ENCODE measurements at regions not wholly inside any gene's neighbourhood (a gene's known extent, or its start where the extent isn't known, plus 50 kb on each side); places are given as distances from the start of the nearest gene placed in this dataset.

DNA sequence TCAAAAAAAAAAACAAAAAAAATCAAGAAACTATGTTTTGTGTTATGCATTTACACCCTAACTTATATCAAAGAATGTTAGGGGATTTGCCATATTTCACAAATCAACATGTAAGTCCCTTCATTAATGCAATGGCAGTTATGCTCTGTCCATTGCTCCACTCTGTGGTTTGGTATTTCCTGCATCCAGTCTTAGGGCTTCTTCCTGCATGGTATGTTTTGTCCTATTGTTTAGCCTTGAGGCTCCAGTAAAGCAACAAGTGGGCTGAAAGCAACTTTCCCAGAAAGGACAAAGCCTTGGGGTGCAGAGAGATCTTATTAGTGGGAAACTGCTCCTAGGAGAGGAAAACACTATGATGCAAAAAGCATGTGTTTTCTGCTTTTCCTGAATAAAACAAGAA is 474.1 kb downstream of the IRS1 start:
- no peak overlapping the region for H2BK20ac ChIP-seq (ENCODE audit: low read depth, low read length, poor library complexity, severe bottlenecking)
- H3K27me3 ChIP-seq (ENCODE audit: insufficient read depth, low read length): no peaks in the 10 kb centered on the region
- H2BK12ac ChIP-seq (ENCODE audit: insufficient read length, low read depth, low read length): no peak overlapping the region
- H3K27ac ChIP-seq (ENCODE audit: insufficient read length, low read depth, low read length): no peak overlapping the region
- H4K5ac ChIP-seq (ENCODE audit: insufficient read length, low read depth, low read length): no peak overlapping the region
- no peak overlapping the region for H3K27ac Mint-ChIP-seq
- H2AK5ac ChIP-seq (ENCODE audit: insufficient read length, low read length): no peak overlapping the region
- H3K9me3 ChIP-seq (ENCODE audit: control insufficient read depth, low read depth, low read length): no peaks in the 10 kb centered on the region
- H2BK5ac ChIP-seq (ENCODE audit: insufficient read length, low read length): no peak overlapping the region
- H4K20me1 ChIP-seq (ENCODE audit: control insufficient read depth, insufficient read depth, insufficient read length): no peaks in the 10 kb centered on the region
- H3K27me3 Mint-ChIP-seq (ENCODE audit: low read depth): no peaks in the 10 kb centered on the region
- TF ChIP-seq, protein P1, sequence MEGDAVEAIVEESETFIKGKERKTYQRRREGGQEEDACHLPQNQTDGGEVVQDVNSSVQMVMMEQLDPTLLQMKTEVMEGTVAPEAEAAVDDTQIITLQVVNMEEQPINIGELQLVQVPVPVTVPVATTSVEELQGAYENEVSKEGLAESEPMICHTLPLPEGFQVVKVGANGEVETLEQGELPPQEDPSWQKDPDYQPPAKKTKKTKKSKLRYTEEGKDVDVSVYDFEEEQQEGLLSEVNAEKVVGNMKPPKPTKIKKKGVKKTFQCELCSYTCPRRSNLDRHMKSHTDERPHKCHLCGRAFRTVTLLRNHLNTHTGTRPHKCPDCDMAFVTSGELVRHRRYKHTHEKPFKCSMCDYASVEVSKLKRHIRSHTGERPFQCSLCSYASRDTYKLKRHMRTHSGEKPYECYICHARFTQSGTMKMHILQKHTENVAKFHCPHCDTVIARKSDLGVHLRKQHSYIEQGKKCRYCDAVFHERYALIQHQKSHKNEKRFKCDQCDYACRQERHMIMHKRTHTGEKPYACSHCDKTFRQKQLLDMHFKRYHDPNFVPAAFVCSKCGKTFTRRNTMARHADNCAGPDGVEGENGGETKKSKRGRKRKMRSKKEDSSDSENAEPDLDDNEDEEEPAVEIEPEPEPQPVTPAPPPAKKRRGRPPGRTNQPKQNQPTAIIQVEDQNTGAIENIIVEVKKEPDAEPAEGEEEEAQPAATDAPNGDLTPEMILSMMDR (conservative IDR thresholded peaks at IDR 0.05): no peak
- no peaks in the 10 kb centered on the region for H3K36me3 Mint-ChIP-seq (ENCODE audit: insufficient read depth in 1 of 3, low read depth in 3 of 3)
- H3K4me3 Mint-ChIP-seq: no peak overlapping the region
- H4K91ac ChIP-seq (ENCODE audit: insufficient read length, low read depth, low read length): no peak overlapping the region
- no peaks in the 10 kb centered on the region for H3K23me2 ChIP-seq (ENCODE audit: insufficient read length, low read depth, low read length, poor library complexity, severe bottlenecking)
- H2BK15ac ChIP-seq (ENCODE audit: low read depth, low read length): no peak overlapping the region
- no peak for DNase-seq
- H3K23ac ChIP-seq (ENCODE audit: insufficient read length, low read depth, low read length): no peak overlapping the region
- H4K8ac ChIP-seq (replicated peaks; ENCODE audit: insufficient read length, low read depth, low read length): no peak overlapping the region
- H3K79me1 ChIP-seq (ENCODE audit: insufficient read depth, low read depth, low read length, poor library complexity, severe bottlenecking): no peaks in the 10 kb centered on the region
- H3K4me1 ChIP-seq (ENCODE audit: insufficient read depth, low read length): no peaks in the 10 kb centered on the region; the same call in 1 of the 2 replicates
- no peak overlapping the region for H3K56ac ChIP-seq (ENCODE audit: insufficient read length, low read depth, low read length)
- H3K18ac ChIP-seq (ENCODE audit: insufficient read length, low read depth, low read length): no peak overlapping the region
- H3K9me3 Mint-ChIP-seq: no peaks in the 10 kb centered on the region
- no peak overlapping the region for H3K14ac ChIP-seq (ENCODE audit: insufficient read depth, low read length)
- no peaks in the 10 kb centered on the region for H3K79me2 ChIP-seq (ENCODE audit: insufficient read depth, low read length)
- no peak overlapping the region for H3K4ac ChIP-seq (ENCODE audit: low read depth, low read length)
- H3K9ac ChIP-seq (ENCODE audit: extremely low read depth, insufficient read length, low read length): no peak overlapping the region
- H2AFZ ChIP-seq (ENCODE audit: low read length): no peak overlapping the region
- no peak overlapping the region for H3K4me2 ChIP-seq (ENCODE audit: insufficient read depth, insufficient read length, low read length)
- H3T11ph ChIP-seq (ENCODE audit: low read length): no peak overlapping the region
- no peak overlapping the region for H2BK120ac ChIP-seq (ENCODE audit: low read depth, low read length, poor library complexity, severe bottlenecking)
- 0 out of 4 replicates have a peak, but pooled peaks cover 1 to 3% of the 10 kb centered on the region in 2 experiments for H3K4me1 Mint-ChIP-seq

Data from H9 (cell line).